ENCODE measurements at regions not wholly inside any gene's neighbourhood (a gene's known extent, or its start where the extent isn't known, plus 50 kb on each side); places are given as distances from the start of the nearest gene placed in this dataset.

GRCh38 chr6:77403424-77403823 is 59.9 kb downstream of the HTR1B start:
- H3K4me3 ChIP-seq (ENCODE audit: low read depth, low read length), result no peak overlapping the region
- peak; percentile 54 for DNase-seq (ENCODE audit: low read depth)
- no peak for TF ChIP-seq CTCF (IDR thresholded peaks at IDR 0.05; ENCODE audit: insufficient read depth, low read depth, low read length)

GRCh38 chr6:77401231-77401630 is 62.1 kb downstream of the HTR1B start:
- DNase-seq (ENCODE audit: low read depth), result no peak
- H3K4me3 ChIP-seq (ENCODE audit: low read depth, low read length), result no peak overlapping the region
- TF ChIP-seq CTCF (IDR thresholded peaks at IDR 0.05; ENCODE audit: insufficient read depth, low read depth, low read length), result no peak

GRCh38 chr6:77397561-77397960 is 65.7 kb downstream of the HTR1B start:
- no peak for TF ChIP-seq CTCF (IDR thresholded peaks at IDR 0.05; ENCODE audit: insufficient read depth, low read depth, low read length)
- DNase-seq (ENCODE audit: low read depth), result no peak

GRCh38 chr6:77389402-77389801 is 73.9 kb downstream of the HTR1B start:
- no peak for DNase-seq (ENCODE audit: low read depth)
- TF ChIP-seq CTCF (IDR thresholded peaks at IDR 0.05; ENCODE audit: insufficient read depth, low read depth, low read length), result no peak
- H3K4me3 ChIP-seq (ENCODE audit: low read depth, low read length), result no peak overlapping the region

More at GRCh38 chr6:77397561-77397960, 65.7 kb downstream of the HTR1B start:
- H3K4me3 ChIP-seq (ENCODE audit: low read depth, low read length), result no peak overlapping the region

- peak; percentile 41 for DNase-seq (ENCODE audit: low read depth)
- no peak overlapping the region for H3K4me3 ChIP-seq (ENCODE audit: low read depth, low read length)
- no peak for TF ChIP-seq CTCF (IDR thresholded peaks at IDR 0.05; ENCODE audit: insufficient read depth, low read depth, low read length)
Observed at GRCh38 chr6:77383026-77383425, 80.3 kb downstream of the HTR1B start.

GRCh38 chr6:77373955-77374354 is 89.3 kb downstream of the HTR1B start:
- DNase-seq (ENCODE audit: low read depth), result no peak
- TF ChIP-seq CTCF (IDR thresholded peaks at IDR 0.05; ENCODE audit: insufficient read depth, low read depth, low read length), result no peak
- no peak overlapping the region for H3K4me3 ChIP-seq (ENCODE audit: low read depth, low read length)

GRCh38 chr6:77371748-77372147 is 91.5 kb downstream of the HTR1B start:
- no peak for TF ChIP-seq CTCF (IDR thresholded peaks at IDR 0.05; ENCODE audit: insufficient read depth, low read depth, low read length)
- no peak overlapping the region for H3K4me3 ChIP-seq (ENCODE audit: low read depth, low read length)
- no peak for DNase-seq (ENCODE audit: low read depth)
